GM12891 (cell line): ENCODE measurements at regions not wholly inside any gene's neighbourhood (a gene's known extent, or its start where the extent isn't known, plus 50 kb on each side); places are given as distances from the start of the nearest gene placed in this dataset.

ENCODE experiments used
- PAX5 ChIP-seq: IDR thresholded peaks from 2 replicates; pipeline ENCODE4 v1.6.1; 2011; ENCODE audit warnings: low read length, moderate library complexity, mild to moderate bottlenecking; ENCODE audit not compliant: insufficient read depth, severe bottlenecking
- POLR2A ChIP-seq: IDR thresholded peaks from 2 replicates; pipeline ENCODE4 v1.6.1; 2011; ENCODE audit warnings: low read depth, low read length, control low read depth
- POLR2AphosphoS5 ChIP-seq: IDR thresholded peaks from 2 replicates; pipeline ENCODE4 v1.6.1; 2011; ENCODE audit warnings: low read depth, low read length, control low read depth
- SPI1 ChIP-seq: IDR thresholded peaks from 2 replicates; pipeline ENCODE4 v1.6.1; 2011; ENCODE audit warnings: low read depth, low read length, control low read depth
- TAF1 ChIP-seq: IDR thresholded peaks from 2 replicates; pipeline ENCODE4 v1.6.1; 2011; ENCODE audit warnings: low read depth, low read length, control low read depth

- TF ChIP-seq POLR2AphosphoS5 (no peak), SPI1 (no peak), POLR2A (no peak), TAF1 (no peak), PAX5 (no peak)
Measured at GRCh38 chr18:77815666-77816338, 566.2 kb downstream of the GALR1 start.
